HepG2 (cell line): ENCODE measurements at regions not wholly inside any gene's neighbourhood (a gene's known extent, or its start where the extent isn't known, plus 50 kb on each side); places are given as distances from the start of the nearest gene placed in this dataset.

ENCODE experiments used
- KDM4B ChIP-seq: sonication (generic); formaldehyde crosslinking; IDR thresholded peaks from 2 replicates; pipeline ENCODE4 v1.4.0; 2020; ENCODE audit warnings: missing genetic modification reagents
- POGZ ChIP-seq: sonication (generic); formaldehyde crosslinking; IDR thresholded peaks from 2 replicates; pipeline ENCODE4 v1.4.0; 2020; ENCODE audit warnings: mild to moderate bottlenecking, missing genetic modification reagents
- RBM22 ChIP-seq: fragments of 200-400 bp; formaldehyde crosslinking; optimal IDR thresholded peaks from 2 replicates; pipeline ENCODE3; 2017; ENCODE audit warnings: mild to moderate bottlenecking, low read length, moderate library complexity
- TCF7 ChIP-seq: sonication (generic); IDR thresholded peaks from 2 replicates; pipeline ENCODE4 v1.6.1; 2016; ENCODE audit warnings: antibody characterized with exemption, low read depth
- ZNF142 ChIP-seq: sonication (generic); formaldehyde crosslinking; IDR thresholded peaks from 2 replicates; pipeline ENCODE4 v1.4.0; 2020; ENCODE audit warnings: missing genetic modification reagents
- ZNF790 ChIP-seq: sonication (generic); formaldehyde crosslinking; IDR thresholded peaks from 2 replicates; pipeline ENCODE4 v1.8.0; 2022; ENCODE audit warnings: missing genetic modification reagents, mild to moderate bottlenecking, borderline replicate concordance
- TF ChIP-seq, protein P1 (sequence below): IDR thresholded peaks from 2 replicates; pipeline ENCODE4 v1.6.1; 2012; ENCODE audit warnings: inconsistent platforms

DNA sequence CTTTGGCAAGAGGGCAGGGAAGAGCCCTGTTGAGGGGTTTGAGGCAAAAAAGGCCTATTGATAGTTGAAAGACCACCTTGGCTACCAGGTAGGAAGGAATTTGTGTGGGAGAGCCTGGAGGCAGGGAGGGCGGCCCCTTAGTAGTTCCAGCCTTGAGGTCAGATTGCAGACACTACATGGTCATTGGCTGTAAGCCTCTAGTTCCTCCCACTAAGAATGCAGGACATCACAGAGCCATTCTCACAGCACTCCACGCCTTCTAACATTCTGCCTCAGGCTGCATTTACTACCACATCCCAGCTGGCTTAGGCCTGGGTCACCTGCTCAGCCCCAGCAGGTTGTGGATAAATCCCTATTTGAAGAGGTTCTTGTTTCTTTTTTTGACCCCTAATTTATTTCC lies 91.0 kb upstream of the SNX9 start (continued):
- TF ChIP-seq RBM22 (no peak), ZNF142 (CRISPR knock-in tag) (no peak), POGZ (CRISPR knock-in tag) (no peak), ZNF790 (CRISPR knock-in tag) (no peak), TCF7 (no peak), KDM4B (CRISPR knock-in tag) (0 out of 2 replicates have a peak, but pooled peaks have one; percentile 25)
- TF ChIP-seq, protein P1, sequence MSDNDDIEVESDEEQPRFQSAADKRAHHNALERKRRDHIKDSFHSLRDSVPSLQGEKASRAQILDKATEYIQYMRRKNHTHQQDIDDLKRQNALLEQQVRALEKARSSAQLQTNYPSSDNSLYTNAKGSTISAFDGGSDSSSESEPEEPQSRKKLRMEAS: peak; percentile 20; the same call in 1 of the 2 replicates
